ENCODE measurements at regions not wholly inside any gene's neighbourhood (a gene's known extent, or its start where the extent isn't known, plus 50 kb on each side); places are given as distances from the start of the nearest gene placed in this dataset.

DNA sequence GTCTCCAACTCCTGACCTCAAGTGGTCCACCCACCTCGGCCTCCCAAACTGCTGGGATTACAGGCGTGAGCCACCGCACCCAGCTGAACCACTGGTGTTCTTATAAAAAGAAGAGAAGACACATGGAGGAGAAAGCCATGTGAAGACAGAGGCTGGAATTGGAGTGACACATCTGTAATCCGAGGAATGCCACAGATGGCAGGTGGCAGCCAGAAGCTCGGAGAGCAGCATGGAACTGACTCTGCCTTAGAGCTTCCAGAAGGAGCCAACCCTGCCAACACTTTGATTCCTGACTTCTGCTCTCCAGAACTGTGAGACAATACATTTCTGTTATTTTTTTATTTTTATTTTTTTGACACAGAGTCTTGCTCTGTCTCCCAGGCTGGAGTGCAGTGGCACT, 59.0 kb upstream of the ATP2B4 start:
- H3K36me3 Mint-ChIP-seq, result no peaks in the 10 kb centered on the region
- Histone ChIP-seq H3K27me3 (replicated peaks in 1 of 2; ENCODE audit: control insufficient read depth in 2 of 2, extremely low read depth in 1 of 2, insufficient read depth in 2 of 2, low read length in 1 of 2) (peaks cover 0 to 24% of the 10 kb centered on the region in 2 experiments), H3K36me3 (ENCODE audit: control insufficient read depth in 2 of 2, extremely low read depth in 1 of 2, insufficient read depth in 1 of 2, low read length in 1 of 2) (no peaks in the 10 kb centered on the region), H3K4me3 (ENCODE audit: control insufficient read depth in 1 of 2, extremely low read depth in 1 of 2, low read length in 1 of 2) (no peak overlapping the region), H3K4me1 (ENCODE audit: control insufficient read depth in 1 of 2, extremely low read depth in 1 of 2, insufficient read depth in 2 of 2, low read length in 2 of 2) (no peaks in the 10 kb centered on the region), H3K9me3 (no peaks in the 10 kb centered on the region), H3K27ac (ENCODE audit: low read length) (no peak overlapping the region)
- H3K27ac Mint-ChIP-seq, result no peak overlapping the region
- no peak overlapping the region for H3K4me3 Mint-ChIP-seq
- H3K4me1 Mint-ChIP-seq, result no peaks in the 10 kb centered on the region
- no peak for ATAC-seq (replicated peaks in 1 of 4)
- H3K9me3 Mint-ChIP-seq, result no peaks in the 10 kb centered on the region
- ChIA-PET POLR2A (no interaction called here), CTCF (no interaction called here)
- 86% methylated on average over 4 of the region's 5 CpGs for WGBS (ENCODE audit: insufficient coverage)
- peaks cover 0 to 4% of the 10 kb centered on the region in 2 donors for H3K27me3 Mint-ChIP-seq
- no peak for DNase-seq

- no peaks in the 10 kb centered on the region for H3K36me3 ChIP-seq (ENCODE audit: control insufficient read depth in 2 of 2, extremely low read depth in 1 of 2, insufficient read depth in 1 of 2, low read length in 1 of 2)
- no peak overlapping the region for H3K4me3 Mint-ChIP-seq
- POLR2A ChIA-PET, result interaction anchor here in 1 of 2 donors (0.6 kb wide), 1 partner anchor 9 kb away, joined by 5 read pairs; no protein-coding TSS in a partner anchor
- no peak for DNase-seq
- H3K27ac ChIP-seq (ENCODE audit: low read length), result no peak overlapping the region
- no peaks in the 10 kb centered on the region for H3K9me3 ChIP-seq
- peaks cover 0 to 31% of the 10 kb centered on the region in 2 experiments for H3K27me3 ChIP-seq (replicated peaks in 1 of 2; ENCODE audit: control insufficient read depth in 2 of 2, extremely low read depth in 1 of 2, insufficient read depth in 2 of 2, low read length in 1 of 2)
- H3K4me3 ChIP-seq (ENCODE audit: control insufficient read depth in 1 of 2, extremely low read depth in 1 of 2, low read length in 1 of 2), result no peak overlapping the region
- no peaks in the 10 kb centered on the region for H3K4me1 Mint-ChIP-seq
- H3K27ac Mint-ChIP-seq, result no peak overlapping the region
- no peaks in the 10 kb centered on the region for H3K4me1 ChIP-seq (ENCODE audit: control insufficient read depth in 1 of 2, extremely low read depth in 1 of 2, insufficient read depth in 2 of 2, low read length in 2 of 2)
- CTCF ChIA-PET, result interaction anchor here in 1 of 2 donors (0.6 kb wide), 1 partner anchor 21 kb away, joined by 3 read pairs; no protein-coding TSS in a partner anchor
- H3K36me3 Mint-ChIP-seq, result no peaks in the 10 kb centered on the region
- H3K27me3 Mint-ChIP-seq, result peaks cover 2 to 4% of the 10 kb centered on the region in 2 donors
- no peak for ATAC-seq (replicated peaks in 1 of 4)
- H3K9me3 Mint-ChIP-seq, result no peaks in the 10 kb centered on the region
- 81% methylated on average over 4 of the region's 12 CpGs for WGBS (ENCODE audit: insufficient coverage)
These were observed 56.9 kb upstream of the ATP2B4 start for GRCh38 chr1:203569490-203570318.

DNA sequence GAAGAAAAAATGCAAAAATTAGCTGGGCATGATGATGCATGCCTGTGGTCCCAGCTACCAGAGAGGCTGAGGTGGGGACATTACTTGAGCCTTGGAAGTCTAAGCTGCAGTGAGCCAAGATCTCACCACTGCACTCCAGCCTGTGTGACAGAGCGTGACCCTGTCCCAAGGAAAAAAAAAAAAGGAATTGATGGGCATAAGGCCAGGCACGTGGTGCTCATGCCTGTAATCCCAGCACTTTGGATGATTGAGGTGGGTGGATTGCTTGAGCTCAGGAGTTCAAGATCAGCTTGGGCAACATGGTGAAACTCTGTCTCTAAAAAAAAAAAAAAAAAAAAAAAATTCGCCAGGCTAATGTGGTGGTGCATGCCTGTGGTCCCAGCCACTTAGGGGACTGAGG, 55.8 kb upstream of the ATP2B4 start:
- no CpG with 5 or more reads among the region's 3 CpGs for WGBS (ENCODE audit: insufficient coverage)
- ChIA-PET POLR2A (no interaction called here), CTCF (no interaction called here)
- no peak overlapping the region for H3K4me3 Mint-ChIP-seq
- Histone ChIP-seq H3K4me3 (ENCODE audit: control insufficient read depth in 1 of 2, extremely low read depth in 1 of 2, low read length in 1 of 2) (no peak overlapping the region), H3K4me1 (ENCODE audit: control insufficient read depth in 1 of 2, extremely low read depth in 1 of 2, insufficient read depth in 2 of 2, low read length in 2 of 2) (no peaks in the 10 kb centered on the region), H3K27me3 (replicated peaks in 1 of 2; ENCODE audit: control insufficient read depth in 2 of 2, extremely low read depth in 1 of 2, insufficient read depth in 2 of 2, low read length in 1 of 2) (peaks cover 0 to 31% of the 10 kb centered on the region in 2 experiments), H3K9me3 (no peaks in the 10 kb centered on the region), H3K27ac (ENCODE audit: low read length) (no peak overlapping the region), H3K36me3 (ENCODE audit: control insufficient read depth in 2 of 2, extremely low read depth in 1 of 2, insufficient read depth in 1 of 2, low read length in 1 of 2) (no peaks in the 10 kb centered on the region)
- H3K9me3 Mint-ChIP-seq, result no peaks in the 10 kb centered on the region
- no peak overlapping the region for H3K27ac Mint-ChIP-seq
- ATAC-seq (replicated peaks in 1 of 4) (no peak), DNase-seq (no peak)
- H3K4me1 Mint-ChIP-seq, result no peaks in the 10 kb centered on the region
- H3K27me3 Mint-ChIP-seq, result peaks cover 2 to 4% of the 10 kb centered on the region in 2 donors
- no peaks in the 10 kb centered on the region for H3K36me3 Mint-ChIP-seq

DNA sequence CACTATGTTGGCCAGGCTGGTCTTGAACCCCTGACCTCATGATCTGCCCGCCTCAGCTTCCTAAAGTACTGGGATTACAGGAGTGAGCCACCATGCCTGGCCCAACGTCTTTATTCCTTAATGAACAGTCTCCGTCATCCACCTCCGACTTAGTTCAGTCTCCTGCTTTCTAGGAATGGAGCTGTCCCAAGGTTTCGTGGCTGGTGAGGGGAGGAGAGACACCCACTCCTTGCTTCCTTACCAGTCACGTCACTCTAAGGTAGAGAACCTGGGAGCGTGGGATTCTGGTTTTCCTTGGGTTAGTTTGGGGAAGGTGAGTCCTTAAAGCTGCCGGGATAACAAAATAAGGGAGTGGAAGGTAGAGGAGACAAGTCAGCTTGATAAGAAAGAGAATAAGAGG, 55.0 kb upstream of the ATP2B4 start:
- H3K9me3 Mint-ChIP-seq, result no peaks in the 10 kb centered on the region
- no peak overlapping the region for H3K27ac Mint-ChIP-seq
- no peak overlapping the region for H3K4me3 ChIP-seq (ENCODE audit: control insufficient read depth in 1 of 2, extremely low read depth in 1 of 2, low read length in 1 of 2)
- no peak overlapping the region for H3K27ac ChIP-seq (ENCODE audit: low read length)
- no peak overlapping the region for H3K4me3 Mint-ChIP-seq
- H3K9me3 ChIP-seq, result no peaks in the 10 kb centered on the region
- no peaks in the 10 kb centered on the region for H3K4me1 ChIP-seq (ENCODE audit: control insufficient read depth in 1 of 2, extremely low read depth in 1 of 2, insufficient read depth in 2 of 2, low read length in 2 of 2)
- no peak for ATAC-seq (replicated peaks in 1 of 4)
- no peaks in the 10 kb centered on the region for H3K36me3 ChIP-seq (ENCODE audit: control insufficient read depth in 2 of 2, extremely low read depth in 1 of 2, insufficient read depth in 1 of 2, low read length in 1 of 2)
- POLR2A ChIA-PET, result no interaction called here
- CTCF ChIA-PET, result interaction anchor here in 1 of 2 donors (0.6 kb wide), 1 partner anchor 1191 kb away, joined by 3 read pairs; no protein-coding TSS in a partner anchor
- no peaks in the 10 kb centered on the region for H3K4me1 Mint-ChIP-seq
- peaks cover 2 to 4% of the 10 kb centered on the region in 2 donors for H3K27me3 Mint-ChIP-seq
- no peak for DNase-seq
- WGBS (ENCODE audit: insufficient coverage), result 85% methylated on average over 3 of the region's 8 CpGs
- H3K27me3 ChIP-seq (replicated peaks in 1 of 2; ENCODE audit: control insufficient read depth in 2 of 2, extremely low read depth in 1 of 2, insufficient read depth in 2 of 2, low read length in 1 of 2), result peaks cover 0 to 31% of the 10 kb centered on the region in 2 experiments
- H3K36me3 Mint-ChIP-seq, result no peaks in the 10 kb centered on the region

DNA sequence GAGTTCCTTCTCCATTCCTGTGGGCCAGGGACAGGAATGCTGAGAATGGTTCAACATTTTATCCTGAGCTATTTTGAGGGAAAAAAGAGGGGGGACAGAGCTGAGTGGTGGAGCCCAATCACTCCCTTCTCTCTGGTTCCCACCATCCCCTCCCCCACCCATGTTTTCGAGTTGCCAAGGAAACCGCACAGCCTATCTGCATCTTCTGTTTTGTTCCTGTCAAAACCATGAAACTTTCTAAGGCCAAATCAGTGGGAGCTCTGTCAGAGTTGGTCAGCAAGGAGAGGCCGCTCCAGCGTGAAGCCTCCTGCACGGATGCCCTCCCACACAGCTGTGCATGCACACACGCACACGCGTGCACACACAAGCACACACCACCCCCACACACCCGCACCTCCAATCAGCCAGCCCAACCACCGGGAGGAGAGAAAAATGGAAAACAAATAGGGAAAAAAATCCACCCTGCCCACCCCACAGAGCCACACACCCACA, 54.5 kb upstream of the ATP2B4 start:
- no peaks in the 10 kb centered on the region for H3K9me3 Mint-ChIP-seq
- no peak overlapping the region for H3K4me3 Mint-ChIP-seq
- Histone ChIP-seq H3K4me1 (ENCODE audit: control insufficient read depth in 1 of 2, extremely low read depth in 1 of 2, insufficient read depth in 2 of 2, low read length in 2 of 2) (no peaks in the 10 kb centered on the region), H3K36me3 (ENCODE audit: control insufficient read depth in 2 of 2, extremely low read depth in 1 of 2, insufficient read depth in 1 of 2, low read length in 1 of 2) (no peaks in the 10 kb centered on the region), H3K9me3 (no peaks in the 10 kb centered on the region), H3K27me3 (replicated peaks in 1 of 2; ENCODE audit: control insufficient read depth in 2 of 2, extremely low read depth in 1 of 2, insufficient read depth in 2 of 2, low read length in 1 of 2) (peaks cover 0 to 31% of the 10 kb centered on the region in 2 experiments), H3K4me3 (ENCODE audit: control insufficient read depth in 1 of 2, extremely low read depth in 1 of 2, low read length in 1 of 2) (no peak overlapping the region), H3K27ac (ENCODE audit: low read length) (no peak overlapping the region)
- H3K27me3 Mint-ChIP-seq, result peaks cover 2 to 4% of the 10 kb centered on the region in 2 donors
- no peak for ATAC-seq (replicated peaks in 1 of 4)
- ChIA-PET POLR2A (no interaction called here), CTCF (interaction anchor here in 1 of 2 donors (0.6 kb wide), 1 partner anchor 1192 kb away, joined by 3 read pairs; no protein-coding TSS in a partner anchor)
- no peak overlapping the region for H3K27ac Mint-ChIP-seq
- no peak for DNase-seq
- 60% methylated on average over 5 of the region's 10 CpGs for WGBS (ENCODE audit: insufficient coverage)
- no peaks in the 10 kb centered on the region for H3K4me1 Mint-ChIP-seq
- no peaks in the 10 kb centered on the region for H3K36me3 Mint-ChIP-seq

DNA sequence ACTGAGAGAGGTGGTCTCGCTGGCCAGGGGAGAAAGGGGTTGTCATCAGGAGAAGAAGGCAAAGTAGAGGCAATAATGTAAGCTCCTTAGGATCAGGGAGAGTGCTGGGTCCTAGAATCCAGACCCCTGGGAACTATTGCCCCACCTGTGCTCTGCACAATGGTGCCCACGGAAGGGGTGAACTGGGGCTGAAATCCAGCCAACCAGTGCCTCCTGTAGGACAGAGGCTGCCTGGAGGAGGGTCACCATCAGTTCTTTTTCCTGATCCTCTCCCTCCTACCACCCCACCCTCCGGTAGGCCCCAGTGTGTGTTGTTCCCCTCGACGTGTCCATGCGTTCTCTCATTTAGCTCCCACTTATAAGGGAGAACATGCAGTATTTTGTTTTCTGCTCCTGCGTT, 52.9 kb upstream of the ATP2B4 start:
- POLR2A ChIA-PET, result no interaction called here
- CTCF ChIA-PET, result no interaction called here
- Histone ChIP-seq H3K36me3 (ENCODE audit: control insufficient read depth in 2 of 2, extremely low read depth in 1 of 2, insufficient read depth in 1 of 2, low read length in 1 of 2) (no peaks in the 10 kb centered on the region), H3K4me3 (ENCODE audit: control insufficient read depth in 1 of 2, extremely low read depth in 1 of 2, low read length in 1 of 2) (no peak overlapping the region), H3K9me3 (no peaks in the 10 kb centered on the region), H3K27me3 (replicated peaks in 1 of 2; ENCODE audit: control insufficient read depth in 2 of 2, extremely low read depth in 1 of 2, insufficient read depth in 2 of 2, low read length in 1 of 2) (peaks cover 0 to 28% of the 10 kb centered on the region in 2 experiments), H3K27ac (ENCODE audit: low read length) (no peak overlapping the region), H3K4me1 (ENCODE audit: control insufficient read depth in 1 of 2, extremely low read depth in 1 of 2, insufficient read depth in 2 of 2, low read length in 2 of 2) (no peaks in the 10 kb centered on the region)
- H3K27ac Mint-ChIP-seq, result no peak overlapping the region
- H3K4me3 Mint-ChIP-seq, result no peak overlapping the region
- peaks cover 2 to 4% of the 10 kb centered on the region in 2 donors for H3K27me3 Mint-ChIP-seq
- no peaks in the 10 kb centered on the region for H3K4me1 Mint-ChIP-seq
- H3K9me3 Mint-ChIP-seq, result no peaks in the 10 kb centered on the region
- no peaks in the 10 kb centered on the region for H3K36me3 Mint-ChIP-seq
- 88% methylated on average over 4 of the region's 7 CpGs for WGBS (ENCODE audit: insufficient coverage)
- DNase-seq (no peak), ATAC-seq (replicated peaks in 1 of 4) (no peak)

Data from T-cell (primary cell).